ENCODE measurements at regions not wholly inside any gene's neighbourhood (a gene's known extent, or its start where the extent isn't known, plus 50 kb on each side); places are given as distances from the start of the nearest gene placed in this dataset.

GRCh38 chr3:65153850-65154512 lies 466.2 kb upstream of the ADAMTS9 start:
- BruUV-seq (replicated peaks): no TSS peak
- no peaks in the 10 kb centered on the region for H3K4me1 ChIP-seq (ENCODE audit: control insufficient read depth, insufficient read depth, low read length)
- H3K9ac ChIP-seq (ENCODE audit: control insufficient read depth, insufficient read depth, low read length): no peak overlapping the region
- DNase-seq (ENCODE audit: low read depth, low spot score): no peak
- ChIA-PET CTCF (no interaction called here), SMC1A (ENCODE audit: uncharacterized antibody, unreplicated experiment) (no interaction called here), POLR2A (no interaction called here), RAD21 (ENCODE audit: unreplicated experiment) (no interaction called here)
- no peak overlapping the region for H2AFZ ChIP-seq (ENCODE audit: control insufficient read depth, low read depth, low read length)
- no peak overlapping the region for H3K4me2 ChIP-seq (ENCODE audit: control insufficient read depth, insufficient read depth)
- in situ Hi-C loops (cut with MboI) (no loop called here), intact Hi-C loops (cut with micrococcal nuclease; ENCODE audit: unreplicated experiment) (no loop called here)
- H3K27ac ChIP-seq (ENCODE audit: control insufficient read depth, insufficient read depth): no peak overlapping the region
- no peak for ATAC-seq
- no peaks in the 10 kb centered on the region for H3K79me2 ChIP-seq (ENCODE audit: control insufficient read depth, insufficient read depth, low read length)
- H3K36me3 ChIP-seq (ENCODE audit: control insufficient read depth in 2 of 2, insufficient read depth in 2 of 2, low read length in 1 of 2): no peaks in the 10 kb centered on the region
- WGBS (ENCODE audit: insufficient coverage, insufficient replicate concordance, low lambda C conversion rate, missing lambda C conversion rate): 15% methylated on average over 8 of the region's 8 CpGs
- H3K9me3 ChIP-seq (replicated peaks; ENCODE audit: control insufficient read depth, insufficient read depth, low read length): no peaks in the 10 kb centered on the region
- no peaks in the 10 kb centered on the region for H3K27me3 ChIP-seq (replicated peaks in 1 of 2; ENCODE audit: control insufficient read depth in 2 of 2, insufficient read depth in 2 of 2, low read length in 1 of 2)
- FAIRE-seq: no peak
- TF ChIP-seq PML (IDR thresholded peaks at IDR 0.05; ENCODE audit: low read length): no peak
- no peak for TF ChIP-seq SREBF2 (IDR thresholded peaks at IDR 0.05; ENCODE audit: low read length)
- no peak for TF ChIP-seq CHD2 (IDR thresholded peaks at IDR 0.05; ENCODE audit: borderline replicate concordance, low read depth, low read length)
- no peak for TF ChIP-seq RBBP5 (conservative IDR thresholded peaks at IDR 0.05)
- no peak for TF ChIP-seq MEF2A (IDR thresholded peaks at IDR 0.05; ENCODE audit: insufficient read depth, low read depth, low read length)
- no peak for TF ChIP-seq BCLAF1 (IDR thresholded peaks at IDR 0.05)
- no peak for TF ChIP-seq NR2C2 (IDR thresholded peaks at IDR 0.05; ENCODE audit: borderline replicate concordance, control insufficient read depth, insufficient read length, low read depth)
- TF ChIP-seq FOXM1 (IDR thresholded peaks at IDR 0.05; ENCODE audit: low read depth, low read length): no peak
- TF ChIP-seq BACH1 (IDR thresholded peaks at IDR 0.05; ENCODE audit: borderline replicate concordance): no peak
- TF ChIP-seq SMARCA5 (IDR thresholded peaks at IDR 0.05): no peak
- TF ChIP-seq PBX3 (IDR thresholded peaks at IDR 0.05; ENCODE audit: insufficient replicate concordance, low read depth, low read length): no peak
- TF ChIP-seq CHD4 (IDR thresholded peaks at IDR 0.05): no peak
- TF ChIP-seq IKZF1 (conservative IDR thresholded peaks at IDR 0.05): no peak
- H4K20me1 ChIP-seq (ENCODE audit: control insufficient read depth, insufficient read depth): no peaks in the 10 kb centered on the region
- H3K4me3 ChIP-seq: no peak overlapping the region

Measured in GM12878 (cell line).